ENCODE measurements at regions not wholly inside any gene's neighbourhood (a gene's known extent, or its start where the extent isn't known, plus 50 kb on each side); places are given as distances from the start of the nearest gene placed in this dataset.

DNA sequence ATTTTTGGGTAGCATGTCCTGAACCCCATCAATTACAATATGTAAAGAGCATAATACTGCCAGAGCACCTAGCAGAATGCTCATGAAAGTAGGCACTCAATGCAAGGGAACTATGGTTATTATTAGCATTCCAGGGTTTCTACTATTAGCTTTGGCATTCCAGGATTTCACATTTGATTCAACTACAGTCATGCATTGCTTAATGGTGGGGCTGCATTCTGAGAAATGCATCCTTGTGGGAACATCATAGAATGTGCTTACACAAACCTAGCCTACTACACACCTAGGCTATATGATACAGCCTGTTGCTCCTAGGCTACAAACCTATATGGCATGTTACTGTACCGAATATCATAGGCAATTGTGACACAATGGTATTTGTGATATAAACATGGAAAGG lies 247.8 kb downstream of the CD83 start:
- no peak for DNase-seq (ENCODE audit: low read depth in 2 of 2)

DNA sequence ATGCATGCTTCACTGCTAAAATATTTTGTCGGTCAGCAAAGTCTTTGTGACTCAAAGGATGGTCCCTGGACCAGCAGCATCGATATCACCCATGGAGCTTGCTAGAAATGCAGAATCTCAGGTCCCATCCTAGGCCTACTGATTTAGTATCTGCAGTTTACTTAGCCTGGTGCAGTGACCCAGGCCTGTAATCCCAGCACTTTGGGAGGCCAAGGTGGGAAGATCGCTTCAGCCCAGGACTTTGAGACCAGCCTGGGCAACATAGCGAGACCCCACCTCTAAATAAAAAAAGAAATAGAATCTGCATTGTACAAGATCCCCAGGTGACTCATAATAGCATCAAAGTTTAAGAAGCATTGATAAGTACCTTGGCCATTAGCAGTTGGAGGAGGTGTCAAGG lies 248.7 kb downstream of the CD83 start:
- DNase-seq (ENCODE audit: low read depth in 2 of 2), result no peak

- DNase-seq (ENCODE audit: low read depth in 2 of 2), result no peak
Observed at GRCh38 chr6:14366872-14367271, 249.3 kb downstream of the CD83 start.

- no peak for DNase-seq (ENCODE audit: low read depth in 2 of 2)
Observed at GRCh38 chr6:14367296-14367695, 249.7 kb downstream of the CD83 start.

DNA sequence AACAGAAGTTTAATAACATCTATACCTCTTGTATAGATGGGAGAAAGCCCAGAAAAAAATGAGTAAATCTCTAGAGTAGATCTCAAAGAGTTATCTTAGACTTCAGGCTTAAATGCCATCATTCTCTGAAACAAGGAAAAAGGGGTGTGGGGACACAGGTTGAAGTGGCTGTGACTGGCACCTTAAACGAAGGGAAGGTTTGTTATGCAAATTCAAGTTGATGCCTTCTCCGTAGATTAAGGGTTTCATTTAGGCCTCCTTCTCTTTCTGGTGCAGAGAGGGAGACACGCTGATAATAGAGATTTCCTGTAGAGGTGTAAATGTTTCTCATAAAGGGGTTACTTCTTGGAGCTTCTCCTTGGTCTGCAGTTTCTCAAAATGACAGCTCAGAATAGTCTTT lies 252.1 kb downstream of the CD83 start:
- DNase-seq (ENCODE audit: low read depth in 2 of 2), result no peak

- no peak for DNase-seq (ENCODE audit: low read depth in 2 of 2)
Observed at GRCh38 chr6:14371530-14371929, 254.0 kb downstream of the CD83 start.

DNA sequence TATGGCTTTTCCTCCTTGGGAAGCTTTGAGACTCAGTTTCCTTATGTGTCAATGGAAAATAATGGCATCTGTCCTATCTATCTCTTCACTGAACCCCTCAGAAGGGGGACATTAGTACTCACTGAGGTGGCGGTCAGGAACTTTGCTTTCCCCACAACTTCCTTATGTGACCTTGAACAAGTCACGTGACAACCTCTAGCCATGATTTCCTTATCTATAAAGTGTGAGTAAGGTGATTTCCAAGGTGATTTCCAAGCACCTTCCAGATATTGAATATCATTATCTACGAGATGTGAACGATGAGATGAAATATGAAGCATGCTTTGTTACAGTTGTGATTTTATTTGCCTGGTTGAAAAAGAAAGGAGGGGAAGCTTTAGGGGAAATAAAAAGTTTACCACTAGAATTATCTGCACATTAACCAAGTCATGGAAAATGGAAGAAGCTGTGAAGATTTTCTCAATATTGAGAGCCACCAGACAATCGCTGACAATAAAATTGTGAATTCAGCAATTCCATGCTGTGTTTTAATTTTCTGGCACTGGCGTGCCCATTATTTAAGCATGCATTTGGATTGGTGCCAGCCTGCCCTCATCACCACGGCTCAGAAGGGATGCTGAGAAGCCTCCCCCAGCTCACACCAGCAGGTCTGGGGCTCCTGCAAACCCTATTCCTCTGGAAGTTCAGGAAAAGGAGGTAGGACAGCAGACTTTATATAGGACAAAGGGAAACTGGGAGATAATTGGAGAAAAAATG lies 255.3 kb downstream of the CD83 start:
- no peak for DNase-seq (ENCODE audit: low read depth in 2 of 2)

DNA sequence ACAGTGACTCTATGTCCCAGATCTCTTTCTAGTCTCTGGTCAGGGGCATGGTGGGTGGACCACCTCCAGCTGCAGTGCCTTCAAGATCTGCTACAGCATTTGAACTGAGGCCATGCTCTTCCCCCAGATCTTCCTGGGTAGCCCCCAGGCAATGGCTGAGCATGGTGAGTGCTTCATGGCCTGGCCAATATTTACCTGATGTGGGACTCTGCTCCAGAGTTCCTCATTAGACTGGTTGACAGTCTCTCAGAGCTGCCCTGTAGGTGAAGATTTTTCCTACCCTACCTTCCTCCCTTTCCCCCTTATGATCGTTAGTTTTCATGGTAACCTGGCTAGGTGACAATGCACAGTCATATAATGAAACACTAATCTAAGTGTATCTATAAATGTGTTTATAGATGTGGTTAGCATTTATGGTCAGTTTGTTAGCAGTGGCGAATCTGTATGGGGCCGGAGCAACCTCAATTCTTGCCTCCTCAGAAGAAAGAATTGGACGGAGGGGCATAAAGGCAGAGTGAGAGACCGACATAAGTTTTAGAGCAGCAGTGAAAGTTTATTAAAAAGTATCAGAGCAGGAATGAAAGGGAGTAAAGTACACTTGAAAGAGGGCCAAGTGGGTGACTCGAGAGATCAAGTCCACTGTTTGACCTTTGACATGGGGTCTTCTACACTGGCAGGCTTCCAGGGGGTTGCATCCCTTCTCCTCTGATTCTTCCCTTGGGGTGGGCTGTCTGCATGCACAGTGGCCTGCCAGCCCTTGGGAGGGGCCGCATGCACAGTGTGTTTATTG lies 256.3 kb downstream of the CD83 start:
- no peak for DNase-seq (ENCODE audit: low read depth in 2 of 2)

GRCh38 chr6:14375930-14376329 lies 258.4 kb downstream of the CD83 start:
- no peak for DNase-seq (ENCODE audit: low read depth in 2 of 2)

- DNase-seq (ENCODE audit: low read depth in 2 of 2), result no peak
Observed at GRCh38 chr6:14379568-14379967, 262.0 kb downstream of the CD83 start.

GRCh38 chr6:14380086-14380820 lies 262.7 kb downstream of the CD83 start:
- no peak for DNase-seq (ENCODE audit: low read depth in 2 of 2)

DNA sequence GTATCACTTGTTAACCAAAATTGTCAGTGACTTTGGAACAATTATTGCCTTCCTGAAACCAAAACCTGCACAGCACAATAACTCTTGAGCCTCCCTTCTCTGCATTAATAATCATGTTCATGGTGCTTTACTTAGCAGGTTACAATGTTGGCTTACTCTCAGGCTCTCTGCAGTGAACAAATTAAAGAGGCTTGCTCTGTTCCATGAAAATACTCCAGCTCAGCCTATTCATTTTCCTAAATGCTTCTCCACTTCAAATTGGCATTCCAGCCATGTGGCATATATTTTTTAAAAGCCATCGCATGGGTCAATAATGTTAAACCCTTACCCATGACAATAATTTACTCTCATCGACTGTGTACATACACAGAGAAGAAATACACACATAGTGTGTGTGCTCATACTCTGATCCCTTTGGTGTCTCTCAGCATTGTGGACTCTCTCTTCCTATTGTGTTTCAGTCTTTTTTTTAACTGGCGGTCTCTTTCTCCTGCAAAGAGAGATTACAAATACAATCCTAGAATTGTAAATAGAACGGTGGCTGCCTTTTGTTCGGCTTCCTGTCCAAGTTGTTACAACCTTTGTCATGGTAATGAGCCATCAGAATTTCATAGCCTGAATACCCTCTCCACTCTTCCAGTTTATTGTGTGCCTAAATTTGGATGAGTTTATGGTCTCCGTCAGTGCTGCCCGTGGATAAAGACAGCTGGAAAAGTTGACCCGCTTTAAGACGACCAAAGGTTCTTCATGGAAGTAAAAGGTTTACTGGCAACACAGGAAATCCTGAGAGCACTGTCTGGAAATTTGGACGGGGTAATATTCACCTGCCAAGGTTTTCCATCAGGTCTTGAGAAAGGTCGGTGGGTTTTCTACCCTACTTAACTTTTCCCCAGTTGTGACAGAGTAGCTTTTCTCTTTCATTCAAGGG lies 263.6 kb downstream of the CD83 start:
- no peak for DNase-seq (ENCODE audit: low read depth in 2 of 2)

GRCh38 chr6:14381829-14382677 lies 264.5 kb downstream of the CD83 start:
- DNase-seq (ENCODE audit: low read depth in 2 of 2), result no peak

DNA sequence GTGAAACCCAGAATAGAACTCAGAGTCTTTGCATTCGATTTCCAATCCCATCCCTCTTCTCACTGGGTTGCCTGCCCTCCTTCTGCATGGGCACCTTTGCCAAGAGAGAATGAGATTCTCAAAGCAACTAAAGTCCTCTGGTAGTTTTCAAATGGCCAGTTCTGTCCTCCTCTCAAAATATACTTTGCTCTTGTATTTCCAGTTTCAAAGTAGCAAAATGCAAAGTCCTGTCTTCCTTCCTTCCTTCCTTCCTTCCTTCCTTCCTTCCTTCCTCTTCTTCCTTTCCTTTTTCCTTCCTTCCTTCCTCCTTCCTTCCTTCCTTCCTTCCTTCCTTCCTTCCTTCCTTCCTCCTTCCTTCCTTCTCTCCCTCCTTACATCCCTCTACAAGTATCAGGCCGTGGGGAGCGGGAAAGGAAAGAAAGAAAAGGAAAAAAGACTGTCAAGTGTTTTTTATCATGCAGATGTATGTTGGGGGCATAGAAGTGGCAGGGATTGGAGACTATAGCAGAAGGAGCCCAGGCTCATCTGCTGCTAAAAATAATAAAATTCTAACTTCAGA lies 265.2 kb downstream of the CD83 start:
- DNase-seq (ENCODE audit: low read depth in 2 of 2), result no peak

- no peak for DNase-seq (ENCODE audit: low read depth in 2 of 2)
Observed at GRCh38 chr6:14383393-14384174, 266.0 kb downstream of the CD83 start.

- DNase-seq (ENCODE audit: low read depth in 2 of 2), result no peak
Observed at GRCh38 chr6:14384175-14384949, 266.8 kb downstream of the CD83 start.

GRCh38 chr6:14386263-14386662 lies 268.7 kb downstream of the CD83 start:
- DNase-seq (ENCODE audit: low read depth in 2 of 2), result no peak

- no peak for DNase-seq (ENCODE audit: low read depth in 2 of 2)
Observed at GRCh38 chr6:14386668-14387067, 269.1 kb downstream of the CD83 start.

GRCh38 chr6:14388371-14388770 lies 270.8 kb downstream of the CD83 start:
- no peak for DNase-seq (ENCODE audit: low read depth in 2 of 2)
